ENCODE measurements at regions not wholly inside any gene's neighbourhood (a gene's known extent, or its start where the extent isn't known, plus 50 kb on each side); places are given as distances from the start of the nearest gene placed in this dataset.

DNA sequence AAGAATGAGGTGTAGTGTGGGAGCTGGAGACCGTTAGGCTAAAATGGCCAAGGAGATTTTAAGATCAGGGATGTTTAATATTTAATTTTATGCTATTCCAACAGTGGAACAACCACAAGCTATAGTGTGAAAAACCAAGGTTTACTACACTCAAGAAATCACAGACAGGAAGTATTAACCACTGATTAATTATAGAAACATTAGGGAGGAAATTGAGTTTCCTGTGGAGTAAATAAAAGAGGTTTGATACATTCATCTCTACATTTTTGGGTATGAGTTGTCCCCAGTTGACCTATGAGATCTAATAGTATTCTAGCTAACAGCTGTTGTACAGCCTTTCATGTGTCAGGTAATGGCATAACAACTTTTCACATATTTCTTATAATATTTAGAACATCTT is 103.7 kb upstream of the MPDZ start:
- TF ChIP-seq, protein P1, sequence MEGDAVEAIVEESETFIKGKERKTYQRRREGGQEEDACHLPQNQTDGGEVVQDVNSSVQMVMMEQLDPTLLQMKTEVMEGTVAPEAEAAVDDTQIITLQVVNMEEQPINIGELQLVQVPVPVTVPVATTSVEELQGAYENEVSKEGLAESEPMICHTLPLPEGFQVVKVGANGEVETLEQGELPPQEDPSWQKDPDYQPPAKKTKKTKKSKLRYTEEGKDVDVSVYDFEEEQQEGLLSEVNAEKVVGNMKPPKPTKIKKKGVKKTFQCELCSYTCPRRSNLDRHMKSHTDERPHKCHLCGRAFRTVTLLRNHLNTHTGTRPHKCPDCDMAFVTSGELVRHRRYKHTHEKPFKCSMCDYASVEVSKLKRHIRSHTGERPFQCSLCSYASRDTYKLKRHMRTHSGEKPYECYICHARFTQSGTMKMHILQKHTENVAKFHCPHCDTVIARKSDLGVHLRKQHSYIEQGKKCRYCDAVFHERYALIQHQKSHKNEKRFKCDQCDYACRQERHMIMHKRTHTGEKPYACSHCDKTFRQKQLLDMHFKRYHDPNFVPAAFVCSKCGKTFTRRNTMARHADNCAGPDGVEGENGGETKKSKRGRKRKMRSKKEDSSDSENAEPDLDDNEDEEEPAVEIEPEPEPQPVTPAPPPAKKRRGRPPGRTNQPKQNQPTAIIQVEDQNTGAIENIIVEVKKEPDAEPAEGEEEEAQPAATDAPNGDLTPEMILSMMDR (IDR thresholded peaks at IDR 0.05): no peak
- TF ChIP-seq POLR2AphosphoS5 (IDR thresholded peaks at IDR 0.05; ENCODE audit: insufficient read depth in 1 of 2, low read depth in 1 of 2) (no peak), POLR2A (IDR thresholded peaks at IDR 0.05) (no peak)

Data from vagina (tissue), 2 donors.